Peyer's patch (tissue), 4 donors: ENCODE measurements at regions not wholly inside any gene's neighbourhood (a gene's known extent, or its start where the extent isn't known, plus 50 kb on each side); places are given as distances from the start of the nearest gene placed in this dataset.

ENCODE experiments used
- DNase-seq, 3 donors: peaks; one replicate each; pipeline ENCODE4 v3.0.0-alpha.2; 2017 to 2019
- H3K27ac ChIP-seq, 4 donors: fragments of 200-600 bp; sonication (generic); one replicate each; pipeline ENCODE4 v1.5.1; 2016 to 2019
- H3K27me3 ChIP-seq, 2 donors: fragments of 200-600 bp; sonication (generic); one replicate each; pipeline ENCODE4 v1.5.1; 2019
- H3K36me3 ChIP-seq, 3 donors: fragments of 200-600 bp; sonication (generic); one replicate each; pipeline ENCODE4 v1.5.1; 2016 to 2019
- H3K4me1 ChIP-seq, 4 donors: fragments of 200-600 bp; sonication (generic); one replicate each; pipeline ENCODE4 v1.5.1; 2016 to 2019
- H3K4me3 ChIP-seq, 4 donors: fragments of 200-600 bp; sonication (generic); 1 replicate in 3 of 4; 2 replicates in 1 of 4; pipeline ENCODE4 v1.5.1; 2016 to 2019; ENCODE audit warnings: mild to moderate bottlenecking in 1 of 4
- H3K9me3 ChIP-seq, 4 donors: fragments of 200-600 bp; sonication (generic); one replicate each; pipeline ENCODE4 v1.5.1; 2016 to 2019; ENCODE audit warnings: mild to moderate bottlenecking in 1 of 4
- CTCF ChIP-seq, 6 experiments: fragments of 450-650 bp in 4 of 6; fragments of 200-600 bp in 2 of 6; sonication (generic) in 1 of 6; IDR thresholded peaks; one replicate each; pipeline ENCODE4 v1.5.1; 2017 to 2019; ENCODE audit warnings: antibody characterized with exemption in 6 of 6, mild to moderate bottlenecking in 3 of 6, moderate library complexity in 1 of 6
- POLR2A ChIP-seq, 2 donors: fragments of 450-650 bp; IDR thresholded peaks; one replicate each; pipeline ENCODE4 v1.5.1; 2017; ENCODE audit warnings: antibody characterized with exemption in 2 of 2, mild to moderate bottlenecking in 2 of 2, moderate library complexity in 2 of 2

GRCh38 chr1:25020173-25020845 lies 90.2 kb upstream of the RUNX3 start:
- H3K9me3 ChIP-seq, result no peaks in the 10 kb centered on the region

GRCh38 chr1:25019337-25020172 lies 89.5 kb upstream of the RUNX3 start:
- Histone ChIP-seq H3K36me3 (no peaks in the 10 kb centered on the region), H3K9me3 (no peaks in the 10 kb centered on the region), H3K4me3 (peak overlapping the region in 1 of 4 donors; percentile 1), H3K27me3 (no peaks in the 10 kb centered on the region), H3K4me1 (peaks cover 0 to 45% (median 34%) of the 10 kb centered on the region in 4 donors), H3K27ac (peak overlapping the region in 2 of 4 donors; percentile 63 to 92)
- TF ChIP-seq CTCF (IDR thresholded peaks at IDR 0.05) (no peak), POLR2A (IDR thresholded peaks at IDR 0.05) (no peak)
- peak in 2 of 3 donors; percentile 78 to 81 for DNase-seq

More at GRCh38 chr1:25020173-25020845, 90.2 kb upstream of the RUNX3 start:
- TF ChIP-seq CTCF (IDR thresholded peaks at IDR 0.05) (no peak), POLR2A (IDR thresholded peaks at IDR 0.05) (no peak)
- Histone ChIP-seq H3K27ac (peak overlapping the region; percentile 35 to 92 (median 90)), H3K27me3 (no peaks in the 10 kb centered on the region), H3K4me1 (peaks cover 0 to 48% (median 35%) of the 10 kb centered on the region in 4 donors), H3K4me3 (no peak overlapping the region), H3K36me3 (no peaks in the 10 kb centered on the region)
- DNase-seq, result peak in 1 of 3 donors; percentile 45

GRCh38 chr1:25018943-25019336 lies 88.9 kb upstream of the RUNX3 start:
- Histone ChIP-seq H3K9me3 (no peaks in the 10 kb centered on the region), H3K36me3 (no peaks in the 10 kb centered on the region), H3K4me3 (no peak overlapping the region), H3K27ac (peak overlapping the region in 2 of 4 donors; percentile 63 to 92), H3K27me3 (no peaks in the 10 kb centered on the region), H3K4me1 (peaks cover 0 to 43% (median 30%) of the 10 kb centered on the region in 4 donors)
- DNase-seq, result no peak
- TF ChIP-seq CTCF (IDR thresholded peaks at IDR 0.05) (no peak), POLR2A (IDR thresholded peaks at IDR 0.05) (no peak)

GRCh38 chr1:25018110-25018735 lies 88.1 kb upstream of the RUNX3 start:
- no peak for TF ChIP-seq POLR2A (IDR thresholded peaks at IDR 0.05)
- TF ChIP-seq CTCF (IDR thresholded peaks at IDR 0.05), result no peak
- Histone ChIP-seq H3K36me3 (no peaks in the 10 kb centered on the region), H3K4me1 (peaks cover 0 to 35% (median 23%) of the 10 kb centered on the region in 4 donors), H3K27ac (peak overlapping the region in 2 of 4 donors; percentile 25 to 92), H3K27me3 (no peaks in the 10 kb centered on the region), H3K4me3 (no peak overlapping the region), H3K9me3 (no peaks in the 10 kb centered on the region)
- DNase-seq, result no peak

GRCh38 chr1:25017436-25018109 lies 87.5 kb upstream of the RUNX3 start:
- peak in 1 of 3 donors; percentile 56 for DNase-seq

More at GRCh38 chr1:25017436-25018109, 87.5 kb upstream of the RUNX3 start:
- Histone ChIP-seq H3K36me3 (no peaks in the 10 kb centered on the region), H3K4me3 (no peak overlapping the region), H3K27ac (peak overlapping the region in 1 of 4 donors; percentile 25), H3K9me3 (no peaks in the 10 kb centered on the region), H3K4me1 (peaks cover 0 to 32% (median 21%) of the 10 kb centered on the region in 4 donors), H3K27me3 (no peaks in the 10 kb centered on the region)
- TF ChIP-seq POLR2A (IDR thresholded peaks at IDR 0.05) (no peak), CTCF (IDR thresholded peaks at IDR 0.05) (no peak)
